ENCODE measurements at regions not wholly inside any gene's neighbourhood (a gene's known extent, or its start where the extent isn't known, plus 50 kb on each side); places are given as distances from the start of the nearest gene placed in this dataset.

GRCh38 chr3:72380193-72380592 lies 468.1 kb downstream of the SHQ1 start:
- TF ChIP-seq, protein P1, sequence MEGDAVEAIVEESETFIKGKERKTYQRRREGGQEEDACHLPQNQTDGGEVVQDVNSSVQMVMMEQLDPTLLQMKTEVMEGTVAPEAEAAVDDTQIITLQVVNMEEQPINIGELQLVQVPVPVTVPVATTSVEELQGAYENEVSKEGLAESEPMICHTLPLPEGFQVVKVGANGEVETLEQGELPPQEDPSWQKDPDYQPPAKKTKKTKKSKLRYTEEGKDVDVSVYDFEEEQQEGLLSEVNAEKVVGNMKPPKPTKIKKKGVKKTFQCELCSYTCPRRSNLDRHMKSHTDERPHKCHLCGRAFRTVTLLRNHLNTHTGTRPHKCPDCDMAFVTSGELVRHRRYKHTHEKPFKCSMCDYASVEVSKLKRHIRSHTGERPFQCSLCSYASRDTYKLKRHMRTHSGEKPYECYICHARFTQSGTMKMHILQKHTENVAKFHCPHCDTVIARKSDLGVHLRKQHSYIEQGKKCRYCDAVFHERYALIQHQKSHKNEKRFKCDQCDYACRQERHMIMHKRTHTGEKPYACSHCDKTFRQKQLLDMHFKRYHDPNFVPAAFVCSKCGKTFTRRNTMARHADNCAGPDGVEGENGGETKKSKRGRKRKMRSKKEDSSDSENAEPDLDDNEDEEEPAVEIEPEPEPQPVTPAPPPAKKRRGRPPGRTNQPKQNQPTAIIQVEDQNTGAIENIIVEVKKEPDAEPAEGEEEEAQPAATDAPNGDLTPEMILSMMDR (IDR thresholded peaks at IDR 0.05; ENCODE audit: control insufficient read depth, insufficient read depth, low read depth, low read length, missing control alignments), result no peak
- no peak for DNase-seq (ENCODE audit: low read depth)

GRCh38 chr3:72379500-72380187 lies 468.6 kb downstream of the SHQ1 start:
- TF ChIP-seq, protein P1 (IDR thresholded peaks at IDR 0.05; ENCODE audit: control insufficient read depth, insufficient read depth, low read depth, low read length, missing control alignments), result no peak
- DNase-seq (ENCODE audit: low read depth), result no peak
- no peak overlapping the region for H3K4me3 ChIP-seq (ENCODE audit: control insufficient read depth, low read depth, low read length)

More at GRCh38 chr3:72380193-72380592, 468.1 kb downstream of the SHQ1 start:
- H3K4me3 ChIP-seq (ENCODE audit: control insufficient read depth, low read depth, low read length), result no peak overlapping the region

- H3K4me3 ChIP-seq (ENCODE audit: control insufficient read depth, low read depth, low read length), result no peak overlapping the region
- TF ChIP-seq, protein P1 (IDR thresholded peaks at IDR 0.05; ENCODE audit: control insufficient read depth, insufficient read depth, low read depth, low read length, missing control alignments), result no peak
- no peak for DNase-seq (ENCODE audit: low read depth)
Measured at GRCh38 chr3:72378287-72378686, 470.0 kb downstream of the SHQ1 start.

- TF ChIP-seq, protein P1 (IDR thresholded peaks at IDR 0.05; ENCODE audit: control insufficient read depth, insufficient read depth, low read depth, low read length, missing control alignments), result no peak
- no peak for DNase-seq (ENCODE audit: low read depth)
- H3K4me3 ChIP-seq (ENCODE audit: control insufficient read depth, low read depth, low read length), result no peak overlapping the region
Measured at GRCh38 chr3:72376956-72377710, 471.1 kb downstream of the SHQ1 start.

GRCh38 chr3:72375237-72376076 lies 472.8 kb downstream of the SHQ1 start:
- DNase-seq (ENCODE audit: low read depth), result no peak
- H3K4me3 ChIP-seq (ENCODE audit: control insufficient read depth, low read depth, low read length), result no peak overlapping the region
- TF ChIP-seq, protein P1 (IDR thresholded peaks at IDR 0.05; ENCODE audit: control insufficient read depth, insufficient read depth, low read depth, low read length, missing control alignments), result no peak

- TF ChIP-seq, protein P1 (IDR thresholded peaks at IDR 0.05; ENCODE audit: control insufficient read depth, insufficient read depth, low read depth, low read length, missing control alignments), result no peak
- no peak for DNase-seq (ENCODE audit: low read depth)
- no peak overlapping the region for H3K4me3 ChIP-seq (ENCODE audit: control insufficient read depth, low read depth, low read length)
Measured at GRCh38 chr3:72373139-72373538, 475.1 kb downstream of the SHQ1 start.

Data from AG09309 (cell line).